IMR-90 (cell line): ENCODE measurements at regions not wholly inside any gene's neighbourhood (a gene's known extent, or its start where the extent isn't known, plus 50 kb on each side); places are given as distances from the start of the nearest gene placed in this dataset.

ENCODE experiments used
- ATAC-seq: fragments of 200-7000 bp; cut with Tn5 transposase; 2 replicates; pipeline ENCODE4 v1.9.1; 2020; ENCODE audit warnings: low read depth, mild to moderate bottlenecking, moderate library complexity
- BruUV-seq: library from RNA; stranded (reverse); fragments of 400-500 nt; replicated peaks from 2 replicates; lab custom pipeline; 2021; lab: Mats Ljungman, UMichigan
- CTCF ChIA-PET: fragments of 300-600 bp; formaldehyde crosslinking; extraction: SDS; loops from one replicate; lab custom pipeline; 2021; ENCODE audit warnings: antibody characterized with exemption; lab: Yijun Ruan, JAX
- POLR2A ChIA-PET: fragments of 300-600 bp; sonication (Branson Sonifier 250); formaldehyde crosslinking; loops from one replicate; lab custom pipeline; 2022; ENCODE audit warnings: antibody characterized with exemption; ENCODE audit not compliant: unreplicated experiment; lab: Charles Lee
- DNase-seq: peaks from one replicate; pipeline ENCODE4 v3.0.0; 2013
- H2AFZ ChIP-seq: replicated peaks from 2 replicates; pipeline ENCODE3; 2013; ENCODE audit warnings: low read length, mild to moderate bottlenecking; ENCODE audit not compliant: poor library complexity
- H2AK5ac ChIP-seq: 2 replicates; pipeline ENCODE4 v1.6.1; 2013; ENCODE audit warnings: low read depth, low read length, inconsistent platforms
- H2AK9ac ChIP-seq: replicated peaks from 2 replicates; pipeline ENCODE3; 2013; ENCODE audit warnings: mild to moderate bottlenecking, low read depth, low read length, moderate library complexity; ENCODE audit not compliant: poor library complexity
- H2BK120ac ChIP-seq: 2 replicates; pipeline ENCODE4 v1.6.1; 2013; ENCODE audit warnings: low read depth, low read length, inconsistent platforms
- H2BK15ac ChIP-seq: 3 replicates; pipeline ENCODE4 v1.6.1; 2013; ENCODE audit warnings: low read depth, low read length, inconsistent platforms
- H2BK20ac ChIP-seq: 2 replicates; pipeline ENCODE4 v1.6.1; 2013; ENCODE audit warnings: low read depth, mild to moderate bottlenecking, inconsistent platforms, low read length, moderate library complexity
- H2BK5ac ChIP-seq: 2 replicates; pipeline ENCODE4 v1.6.1; 2013; ENCODE audit warnings: mild to moderate bottlenecking, low read depth, low read length, inconsistent platforms; ENCODE audit not compliant: poor library complexity, severe bottlenecking
- H3K14ac ChIP-seq: replicated peaks from 2 replicates; pipeline ENCODE4 v1.6.1; 2013; ENCODE audit warnings: low read depth, low read length, inconsistent platforms
- H3K18ac ChIP-seq: 2 replicates; pipeline ENCODE4 v1.6.1; 2013; ENCODE audit warnings: low read depth, low read length, control low read depth
- H3K23ac ChIP-seq: 2 replicates; pipeline ENCODE4 v1.6.1; 2013; ENCODE audit warnings: low read depth, low read length, inconsistent platforms
- H3K27ac ChIP-seq: 2 replicates; pipeline ENCODE4 v1.5.1; 2013; ENCODE audit warnings: mild to moderate bottlenecking, control low read depth, low read length; ENCODE audit not compliant: insufficient read depth
- H3K27me3 ChIP-seq: 2 replicates; pipeline ENCODE4 v1.6.1; 2013; ENCODE audit warnings: low read length; ENCODE audit not compliant: control insufficient read depth, insufficient read depth
- H3K36me3 ChIP-seq: 2 replicates; pipeline ENCODE4 v1.6.1; 2013; ENCODE audit warnings: low read length, mixed read lengths; ENCODE audit not compliant: control insufficient read depth, insufficient read depth
- H3K4ac ChIP-seq: 2 replicates; pipeline ENCODE4 v1.6.1; 2013; ENCODE audit warnings: low read depth, low read length, inconsistent platforms
- H3K4me1 ChIP-seq: 2 replicates; pipeline ENCODE4 v1.6.1; 2013; ENCODE audit warnings: low read length, mixed read lengths; ENCODE audit not compliant: control insufficient read depth, insufficient read depth
- H3K4me2 ChIP-seq: 2 replicates; pipeline ENCODE4 v1.6.1; 2013; ENCODE audit warnings: low read depth, mild to moderate bottlenecking, control low read depth, low read length, moderate library complexity
- H3K4me3 ChIP-seq: 2 replicates; pipeline ENCODE4 v1.5.1; 2013; ENCODE audit warnings: low read depth, mild to moderate bottlenecking, control low read depth, low read length, moderate library complexity; ENCODE audit not compliant: insufficient read depth
- H3K56ac ChIP-seq: 2 replicates; pipeline ENCODE4 v1.6.1; 2013; ENCODE audit warnings: low read length, inconsistent platforms; ENCODE audit not compliant: insufficient read depth; ENCODE audit errors: extremely low read depth
- H3K79me1 ChIP-seq, 2 experiments: 2 replicates each; pipeline ENCODE4 v1.6.1; 2013; ENCODE audit warnings: low read length in 2 of 2, inconsistent platforms in 1 of 2, low read depth in 1 of 2
- H3K9ac ChIP-seq: 2 replicates; pipeline ENCODE4 v1.6.1; 2013; ENCODE audit warnings: low read depth, low read length, control low read depth
- H3K9me1 ChIP-seq: 2 replicates; pipeline ENCODE4 v1.6.1; 2013; ENCODE audit warnings: low read length, inconsistent platforms; ENCODE audit not compliant: insufficient read depth
- H3K9me3 ChIP-seq: 2 replicates; pipeline ENCODE4 v1.6.1; 2013; ENCODE audit warnings: low read length; ENCODE audit not compliant: control insufficient read depth, insufficient read depth
- H4K20me1 ChIP-seq: 2 replicates; pipeline ENCODE4 v1.6.1; 2013; ENCODE audit warnings: low read length, inconsistent platforms; ENCODE audit not compliant: insufficient read depth
- H4K5ac ChIP-seq: 2 replicates; pipeline ENCODE4 v1.6.1; 2013; ENCODE audit warnings: mild to moderate bottlenecking, low read depth, low read length, control low read depth
- H4K8ac ChIP-seq, 2 experiments: 2 replicates each; pipeline ENCODE4 v1.6.1; 2013; ENCODE audit warnings: low read depth in 2 of 2, low read length in 2 of 2, control low read depth in 1 of 2, inconsistent platforms in 1 of 2
- H4K91ac ChIP-seq: 2 replicates; pipeline ENCODE4 v1.6.1; 2013; ENCODE audit warnings: low read depth, low read length, inconsistent platforms; ENCODE audit not compliant: insufficient read depth
- BHLHE40 ChIP-seq: fragments of 150-350 bp; IDR thresholded peaks from 2 replicates; pipeline ENCODE4 v1.6.1; 2016; ENCODE audit warnings: mild to moderate bottlenecking, low read depth, low read length
- CEBPB ChIP-seq: IDR thresholded peaks from 2 replicates; pipeline ENCODE4 v1.6.1; 2012; ENCODE audit warnings: low read depth, low read length, improper control_type of control experiment
- CTCF ChIP-seq: conservative IDR thresholded peaks from 2 replicates; pipeline ENCODE4 v1.5.1; 2012; ENCODE audit warnings: mild to moderate bottlenecking, low read depth, low read length, improper control_type of control experiment
- ELK1 ChIP-seq: fragments of 150-350 bp; IDR thresholded peaks from 2 replicates; pipeline ENCODE4 v1.6.1; 2016; ENCODE audit warnings: low read depth, mild to moderate bottlenecking, low read length, moderate library complexity, borderline replicate concordance
- FOS ChIP-seq: fragments of 150-350 bp; IDR thresholded peaks from 2 replicates; pipeline ENCODE4 v1.6.1; 2016; ENCODE audit warnings: low read depth, low read length
- MXI1 ChIP-seq: IDR thresholded peaks from 2 replicates; pipeline ENCODE4 v1.6.1; 2012; ENCODE audit warnings: low read depth, mild to moderate bottlenecking, low read length, moderate library complexity, borderline replicate concordance
- NFE2L2 ChIP-seq: fragments of 150-350 bp; IDR thresholded peaks from 2 replicates; pipeline ENCODE4 v1.6.1; 2016; ENCODE audit warnings: low read depth, mild to moderate bottlenecking, low read length
- POLR2A ChIP-seq: IDR thresholded peaks from 2 replicates; pipeline ENCODE4 v1.6.1; 2012; ENCODE audit warnings: mild to moderate bottlenecking, low read depth, low read length
- RAD21 ChIP-seq: IDR thresholded peaks from 2 replicates; pipeline ENCODE4 v1.6.1; 2012; ENCODE audit warnings: low read length, improper control_type of control experiment
- RCOR1 ChIP-seq: IDR thresholded peaks from 2 replicates; pipeline ENCODE4 v1.6.1; 2012; ENCODE audit warnings: mild to moderate bottlenecking, low read length, improper control_type of control experiment; ENCODE audit not compliant: insufficient replicate concordance
- RFX5 ChIP-seq: IDR thresholded peaks from 2 replicates; pipeline ENCODE4 v1.8.0; 2012; ENCODE audit warnings: low read depth, mild to moderate bottlenecking, low read length, moderate library complexity
- SMC3 ChIP-seq: fragments of 150-350 bp; IDR thresholded peaks from 2 replicates; pipeline ENCODE4 v1.6.1; 2016; ENCODE audit warnings: low read depth, mild to moderate bottlenecking, antibody characterized with exemption, low read length, moderate library complexity
- USF2 ChIP-seq: fragments of 150-350 bp; IDR thresholded peaks from 2 replicates; pipeline ENCODE4 v1.6.1; 2017; ENCODE audit warnings: mild to moderate bottlenecking, antibody characterized with exemption, low read length, low read depth
- WGBS, 2 experiments: methylation state at CpG; one replicate each; pipeline versions ENCODE4 v1.1.5 to v1.1.7; 2013; ENCODE audit warnings: missing lambda C conversion rate in 2 of 2; ENCODE audit not compliant: insufficient read length in 1 of 2; ENCODE audit errors: extremely low coverage in 2 of 2; 5-methylcytosine and 5-hydroxymethylcytosine counted together
- dilution Hi-C: fragments of 300-500 bp; cut with HindIII; formaldehyde crosslinking; loops from one replicate; pipeline ENCODE4 v1.14.3; 2018; ENCODE audit warnings: low sequenced_read_pairs; ENCODE audit not compliant: unreplicated experiment
- in situ Hi-C: fragments of 300-500 bp; cut with MboI; formaldehyde crosslinking; loops from 3 replicates; pipeline ENCODE4 v1.14.3; 2019; ENCODE audit warnings: low sequenced_read_pairs, inconsistent platforms, mixed read lengths
- intact Hi-C: fragments of 100-400 bp; cut with micrococcal nuclease; formaldehyde crosslinking; loops from 2 replicates; pipeline ENCODE4 v1.10.0; 2022

GRCh38 chr5:61737301-61737963 is 405.4 kb downstream of the ZSWIM6 start:
- Histone ChIP-seq H4K91ac (no peak overlapping the region), H2AFZ (no peak overlapping the region), H3K4me1 (no peaks in the 10 kb centered on the region), H4K5ac (no peak overlapping the region), H3K9me3 (no peaks in the 10 kb centered on the region), H3K9ac (no peak overlapping the region), H3K4ac (no peak overlapping the region), H3K4me3 (no peak overlapping the region), H3K23ac (no peak overlapping the region), H3K4me2 (no peak overlapping the region), H4K8ac (no peak overlapping the region), H2AK9ac (no peak overlapping the region), H3K14ac (no peak overlapping the region), H2BK5ac (no peak overlapping the region), H2AK5ac (no peak overlapping the region), H3K18ac (no peak overlapping the region), H2BK15ac (no peak overlapping the region), H3K9me1 (no peaks in the 10 kb centered on the region), H3K79me1 (no peaks in the 10 kb centered on the region), H4K20me1 (no peaks in the 10 kb centered on the region), H2BK120ac (no peak overlapping the region), H3K56ac (no peak overlapping the region), H3K27ac (no peak overlapping the region), H2BK20ac (no peak overlapping the region), H3K36me3 (no peaks in the 10 kb centered on the region), H3K27me3 (peaks cover 3% of the 10 kb centered on the region; the same call in 1 of the 2 replicates)
- no peak for ATAC-seq
- dilution Hi-C loops (no loop called here), intact Hi-C loops (no loop called here), in situ Hi-C loops (no loop called here)
- 77% methylated on average over 3 of the region's 15 CpGs; no CpG with 5 or more reads in 1 of the 2 experiments for WGBS, 2 experiments
- POLR2A ChIA-PET = no interaction called here
- DNase-seq = no peak
- BruUV-seq = no TSS peak
- TF ChIP-seq USF2 (no peak), NFE2L2 (no peak), SMC3 (no peak), MXI1 (no peak), FOS (no peak), CEBPB (no peak), BHLHE40 (no peak), RCOR1 (no peak), RFX5 (no peak), ELK1 (no peak), POLR2A (no peak), RAD21 (no peak), CTCF (no peak)
- CTCF ChIA-PET = no interaction called here
